Heart left ventricle (tissue), 13 donors: ENCODE measurements at regions not wholly inside any gene's neighbourhood (a gene's known extent, or its start where the extent isn't known, plus 50 kb on each side); places are given as distances from the start of the nearest gene placed in this dataset.

Experiments used
- CTCF ChIP-seq, 12 donors: fragments of 200-600 bp; sonication (generic) in 4 of 12; IDR thresholded peaks; one replicate each; pipeline versions ENCODE4 v1.5.0 to v1.8.0; 2018 to 2022; ENCODE audit warnings: antibody characterized with exemption in 12 of 12, mild to moderate bottlenecking in 5 of 12
- POLR2A ChIP-seq, 2 donors: fragments of 450-650 bp; IDR thresholded peaks; one replicate each; pipeline ENCODE4 v1.6.1; 2017; ENCODE audit warnings: antibody characterized with exemption in 2 of 2, mild to moderate bottlenecking in 2 of 2, moderate library complexity in 2 of 2
- donor health status: ischemic (EF 13 %, LVEDD 7.1; RV severe dilation, severe dysfunction).
- donor health status: DM: no; HTN: yes; CAD: no.
- donor health status: DM: no; HTN: no; CAD: no.
- donor health status: ischemic (EF 25% LVEDD 6.9; RV normal size, moderate dysfunction).
- donor health status: ischemic (EF 25% LVEDD 5.7; RV mildly dilated, moderate dysfunction).
- donor health status: ischemic (EF 35%, LVEDD 5.7; RV mildly dilated, moderate dysfunction).
- donor health status: nonischemic (EF 11% LVEDD 7.7; RV severe dilation, severe dysfunction).
- donor health status: DM: yes; HTN: yes; CAD: no.
- donor health status: PGD.
- donor health status: ischemic (EF 29% LVEDD 5.4; RV normal size, mild dysfunction).
- donor health status: nonischemic (EF 23%, LVEDD 6.1; RV moderate dilation, normal function).

- no peak for TF ChIP-seq CTCF (IDR thresholded peaks at IDR 0.05)
- no peak for TF ChIP-seq POLR2A (IDR thresholded peaks at IDR 0.05)
Measured at GRCh38 chr6:167232356-167232755, 58.8 kb upstream of the UNC93A start.
